Hippocampal formation (tissue), 2 donors: ENCODE measurements at regions not wholly inside any gene's neighbourhood (a gene's known extent, or its start where the extent isn't known, plus 50 kb on each side); places are given as distances from the start of the nearest gene placed in this dataset.
A peak's percentile ranks its signal among the peaks of the same experiment; 100 is the strongest.

Experiments
- DNase-seq, 2 donors: peaks; one replicate each; lab custom pipeline; 2025; lab: John Stamatoyannopoulos, UW

- no peak for DNase-seq
Observed at GRCh38 chr1:170864238-170864637, 71.1 kb upstream of the MROH9 start.

GRCh38 chr1:170864876-170865538 is 70.3 kb upstream of the MROH9 start:
- no peak for DNase-seq

- no peak for DNase-seq
Observed at GRCh38 chr1:170866646-170867045, 68.7 kb upstream of the MROH9 start.

- DNase-seq = no peak
Observed at GRCh38 chr1:170871868-170872267, 63.5 kb upstream of the MROH9 start.

GRCh38 chr1:170872663-170873062 is 62.7 kb upstream of the MROH9 start:
- DNase-seq = no peak

GRCh38 chr1:170874671-170875070 is 60.7 kb upstream of the MROH9 start:
- no peak for DNase-seq

GRCh38 chr1:170881268-170882265 is 53.8 kb upstream of the MROH9 start:
- DNase-seq = peak; percentile 14 to 71
